HEK293 (cell line): ENCODE measurements at regions not wholly inside any gene's neighbourhood (a gene's known extent, or its start where the extent isn't known, plus 50 kb on each side); places are given as distances from the start of the nearest gene placed in this dataset.

Experiments
- CTCF ChIA-PET: fragments of 350-600 bp; formaldehyde crosslinking; extraction: SDS; loops from one replicate; lab custom pipeline; 2021; ENCODE audit warnings: antibody characterized with exemption; lab: Yijun Ruan, JAX
- POLR2A ChIA-PET: fragments of 300-600 bp; formaldehyde crosslinking; extraction: SDS; loops from one replicate; lab custom pipeline; 2020; ENCODE audit warnings: antibody characterized with exemption, inconsistent platforms; lab: Yijun Ruan, JAX
- H3K27ac ChIP-seq: fragments of 200-500 bp; sonication (Bioruptor generic); 2 replicates; pipeline ENCODE4 v1.5.1; 2014; ENCODE audit warnings: low read depth, low read length, control low read depth, inconsistent platforms; ENCODE audit errors: extremely low read depth
- H3K36me3 ChIP-seq, 2 experiments: fragments of 200-500 bp in 1 of 2; sonication (Bioruptor generic) in 1 of 2; 1 replicate in 1 of 2; 2 replicates in 1 of 2; pipeline ENCODE4 v1.5.1; 2014 to 2017; ENCODE audit warnings: inconsistent platforms in 2 of 2, low read length in 2 of 2; ENCODE audit not compliant: control insufficient read depth in 2 of 2, insufficient read depth in 1 of 2
- H3K4me1 ChIP-seq: fragments of 200-500 bp; sonication (Bioruptor generic); 2 replicates; pipeline ENCODE4 v1.5.1; 2014; ENCODE audit warnings: mild to moderate bottlenecking, low read length, inconsistent platforms; ENCODE audit not compliant: control insufficient read depth, insufficient read depth
- H3K4me3 ChIP-seq: 2 replicates; pipeline ENCODE4 v1.5.1; 2011; ENCODE audit warnings: low read depth, mild to moderate bottlenecking, control low read depth, low read length, moderate library complexity
- H3K9me3 ChIP-seq: fragments of 200-500 bp; sonication (Bioruptor generic); 2 replicates; pipeline ENCODE4 v1.5.1; 2014; ENCODE audit warnings: low read depth, low read length, inconsistent platforms; ENCODE audit not compliant: control insufficient read depth, insufficient read depth
- KLF10 ChIP-seq: fragments of 450-650 bp; IDR thresholded peaks from 2 replicates; pipeline ENCODE4 v1.5.1; 2018; ENCODE audit warnings: missing biosample characterization, mild to moderate bottlenecking, missing genetic modification characterization
- MEIS1 ChIP-seq: sonication (generic); formaldehyde crosslinking; IDR thresholded peaks from 2 replicates; pipeline ENCODE4 v1.8.1; 2022; ENCODE audit warnings: missing genetic modification reagents, mild to moderate bottlenecking, borderline replicate concordance
- PBX3 ChIP-seq: sonication (generic); formaldehyde crosslinking; IDR thresholded peaks from 2 replicates; pipeline ENCODE4 v1.8.1; 2022; ENCODE audit warnings: mild to moderate bottlenecking, moderate library complexity, missing genetic modification reagents
- REPIN1 ChIP-seq: fragments of 450-650 bp; formaldehyde crosslinking; IDR thresholded peaks from 2 replicates; pipeline ENCODE4 v1.5.1; 2017; ENCODE audit warnings: missing biosample characterization, missing genetic modification characterization, low read depth
- SP3 ChIP-seq: fragments of 450-650 bp; formaldehyde crosslinking; IDR thresholded peaks from 2 replicates; pipeline ENCODE4 v1.5.1; 2016; ENCODE audit warnings: missing biosample characterization, missing genetic modification characterization
- ZBTB20 ChIP-seq: fragments of 450-650 bp; formaldehyde crosslinking; IDR thresholded peaks from 2 replicates; pipeline ENCODE4 v1.5.1; 2016; ENCODE audit warnings: missing biosample characterization, missing genetic modification characterization
- ZNF146 ChIP-seq: fragments of 450-650 bp; formaldehyde crosslinking; IDR thresholded peaks from 2 replicates; pipeline ENCODE4 v1.5.1; 2016; ENCODE audit warnings: missing biosample characterization, missing genetic modification characterization
- ZNF148 ChIP-seq: fragments of 450-650 bp; formaldehyde crosslinking; IDR thresholded peaks from 2 replicates; pipeline ENCODE4 v1.5.0; 2017; ENCODE audit warnings: missing biosample characterization, missing genetic modification characterization, borderline replicate concordance
- ZNF169 ChIP-seq: fragments of 450-650 bp; formaldehyde crosslinking; IDR thresholded peaks from 2 replicates; pipeline ENCODE4 v1.5.1; 2016; ENCODE audit warnings: missing biosample characterization, missing genetic modification characterization
- ZNF391 ChIP-seq: fragments of 450-650 bp; formaldehyde crosslinking; IDR thresholded peaks from 2 replicates; pipeline ENCODE4 v1.5.1; 2016; ENCODE audit warnings: low read depth, missing biosample characterization, missing genetic modification characterization, borderline replicate concordance
- ZNF416 ChIP-seq: fragments of 450-650 bp; formaldehyde crosslinking; IDR thresholded peaks from 2 replicates; pipeline ENCODE4 v1.5.1; 2016; ENCODE audit warnings: missing biosample characterization, missing genetic modification characterization
- ZNF423 ChIP-seq: fragments of 450-650 bp; formaldehyde crosslinking; IDR thresholded peaks from 2 replicates; pipeline ENCODE4 v1.5.1; 2016; ENCODE audit warnings: missing biosample characterization, missing genetic modification characterization
- ZNF529 ChIP-seq: fragments of 450-650 bp; formaldehyde crosslinking; IDR thresholded peaks from 2 replicates; pipeline ENCODE4 v1.5.1; 2017; ENCODE audit warnings: missing genetic modification characterization, missing biosample characterization; ENCODE audit not compliant: insufficient replicate concordance
- ZNF560 ChIP-seq: fragments of 450-650 bp; formaldehyde crosslinking; IDR thresholded peaks from 2 replicates; pipeline ENCODE4 v1.5.1; 2017; ENCODE audit warnings: missing biosample characterization, missing genetic modification characterization, borderline replicate concordance
- ZNF600 ChIP-seq: fragments of 450-650 bp; formaldehyde crosslinking; IDR thresholded peaks from 2 replicates; pipeline ENCODE4 v1.5.1; 2016; ENCODE audit warnings: missing biosample characterization, missing genetic modification characterization
- ZNF660 ChIP-seq: fragments of 450-650 bp; IDR thresholded peaks from 2 replicates; pipeline ENCODE4 v1.5.1; 2018; ENCODE audit warnings: missing biosample characterization, mild to moderate bottlenecking, missing genetic modification characterization
- ZNF76 ChIP-seq: fragments of 450-650 bp; formaldehyde crosslinking; IDR thresholded peaks from 2 replicates; pipeline ENCODE4; 2016; ENCODE audit warnings: low read depth, missing biosample characterization, missing genetic modification characterization, borderline replicate concordance
- ZSCAN4 ChIP-seq: fragments of 450-650 bp; formaldehyde crosslinking; IDR thresholded peaks from 2 replicates; pipeline ENCODE4 v1.5.1; 2017; ENCODE audit warnings: missing biosample characterization, missing genetic modification characterization
- TF ChIP-seq, protein P1 (sequence below): fragments of 450-650 bp; formaldehyde crosslinking; optimal IDR thresholded peaks from 2 replicates; pipeline ENCODE3; 2016; ENCODE audit warnings: missing biosample characterization, mild to moderate bottlenecking, missing genetic modification characterization
- TF ChIP-seq, protein P2 (sequence below): fragments of 450-650 bp; formaldehyde crosslinking; IDR thresholded peaks from 2 replicates; pipeline ENCODE4 v1.5.1; 2016; ENCODE audit warnings: missing biosample characterization, missing genetic modification characterization, low read depth
- TF ChIP-seq, protein P3 (sequence below): fragments of 450-650 bp; formaldehyde crosslinking; IDR thresholded peaks from 2 replicates; pipeline ENCODE4 v1.5.1; 2016; ENCODE audit warnings: missing biosample characterization, missing genetic modification characterization, borderline replicate concordance

- ChIA-PET CTCF (no interaction called here), POLR2A (no interaction called here)
- Histone ChIP-seq H3K27ac (no peak overlapping the region), H3K4me1 (no peaks in the 10 kb centered on the region), H3K4me3 (no peak overlapping the region), H3K9me3 (no peaks in the 10 kb centered on the region), H3K36me3 (no peaks in the 10 kb centered on the region)
- TF ChIP-seq ZNF391 (tag by site-specific recombination) = no peak
- TF ChIP-seq REPIN1 = no peak
- TF ChIP-seq ZNF169 (tag by site-specific recombination) = no peak
- TF ChIP-seq ZSCAN4 (tag by site-specific recombination) = no peak
- no peak for TF ChIP-seq KLF10 (tag by site-specific recombination)
- no peak for TF ChIP-seq PBX3 (CRISPR knock-in tag)
- TF ChIP-seq MEIS1 (CRISPR knock-in tag) = no peak
- TF ChIP-seq, protein P1, sequence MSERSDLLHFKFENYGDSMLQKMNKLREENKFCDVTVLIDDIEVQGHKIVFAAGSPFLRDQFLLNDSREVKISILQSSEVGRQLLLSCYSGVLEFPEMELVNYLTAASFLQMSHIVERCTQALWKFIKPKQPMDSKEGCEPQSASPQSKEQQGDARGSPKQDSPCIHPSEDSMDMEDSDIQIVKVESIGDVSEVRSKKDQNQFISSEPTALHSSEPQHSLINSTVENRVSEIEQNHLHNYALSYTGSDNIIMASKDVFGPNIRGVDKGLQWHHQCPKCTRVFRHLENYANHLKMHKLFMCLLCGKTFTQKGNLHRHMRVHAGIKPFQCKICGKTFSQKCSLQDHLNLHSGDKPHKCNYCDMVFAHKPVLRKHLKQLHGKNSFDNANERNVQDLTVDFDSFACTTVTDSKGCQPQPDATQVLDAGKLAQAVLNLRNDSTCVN (tag by site-specific recombination) = no peak
- TF ChIP-seq, protein P2, sequence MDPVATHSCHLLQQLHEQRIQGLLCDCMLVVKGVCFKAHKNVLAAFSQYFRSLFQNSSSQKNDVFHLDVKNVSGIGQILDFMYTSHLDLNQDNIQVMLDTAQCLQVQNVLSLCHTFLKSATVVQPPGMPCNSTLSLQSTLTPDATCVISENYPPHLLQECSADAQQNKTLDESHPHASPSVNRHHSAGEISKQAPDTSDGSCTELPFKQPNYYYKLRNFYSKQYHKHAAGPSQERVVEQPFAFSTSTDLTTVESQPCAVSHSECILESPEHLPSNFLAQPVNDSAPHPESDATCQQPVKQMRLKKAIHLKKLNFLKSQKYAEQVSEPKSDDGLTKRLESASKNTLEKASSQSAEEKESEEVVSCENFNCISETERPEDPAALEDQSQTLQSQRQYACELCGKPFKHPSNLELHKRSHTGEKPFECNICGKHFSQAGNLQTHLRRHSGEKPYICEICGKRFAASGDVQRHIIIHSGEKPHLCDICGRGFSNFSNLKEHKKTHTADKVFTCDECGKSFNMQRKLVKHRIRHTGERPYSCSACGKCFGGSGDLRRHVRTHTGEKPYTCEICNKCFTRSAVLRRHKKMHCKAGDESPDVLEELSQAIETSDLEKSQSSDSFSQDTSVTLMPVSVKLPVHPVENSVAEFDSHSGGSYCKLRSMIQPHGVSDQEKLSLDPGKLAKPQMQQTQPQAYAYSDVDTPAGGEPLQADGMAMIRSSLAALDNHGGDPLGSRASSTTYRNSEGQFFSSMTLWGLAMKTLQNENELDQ (tag by site-specific recombination) = no peak
- no peak for TF ChIP-seq ZNF416 (tag by site-specific recombination)
- TF ChIP-seq ZNF560 = no peak
- no peak for TF ChIP-seq ZNF600 (tag by site-specific recombination)
- TF ChIP-seq ZNF423 (tag by site-specific recombination) = no peak
- no peak for TF ChIP-seq ZNF529 (tag by site-specific recombination)
- TF ChIP-seq ZNF76 = no peak
Observed at GRCh38 chr1:14367451-14367850, 231.0 kb upstream of the KAZN start.

GRCh38 chr1:14369526-14370213 is 228.8 kb upstream of the KAZN start:
- POLR2A ChIA-PET = no interaction called here
- H3K4me1 ChIP-seq = no peaks in the 10 kb centered on the region
- no peak overlapping the region for H3K27ac ChIP-seq
- H3K36me3 ChIP-seq = no peaks in the 10 kb centered on the region
- TF ChIP-seq, protein P3, sequence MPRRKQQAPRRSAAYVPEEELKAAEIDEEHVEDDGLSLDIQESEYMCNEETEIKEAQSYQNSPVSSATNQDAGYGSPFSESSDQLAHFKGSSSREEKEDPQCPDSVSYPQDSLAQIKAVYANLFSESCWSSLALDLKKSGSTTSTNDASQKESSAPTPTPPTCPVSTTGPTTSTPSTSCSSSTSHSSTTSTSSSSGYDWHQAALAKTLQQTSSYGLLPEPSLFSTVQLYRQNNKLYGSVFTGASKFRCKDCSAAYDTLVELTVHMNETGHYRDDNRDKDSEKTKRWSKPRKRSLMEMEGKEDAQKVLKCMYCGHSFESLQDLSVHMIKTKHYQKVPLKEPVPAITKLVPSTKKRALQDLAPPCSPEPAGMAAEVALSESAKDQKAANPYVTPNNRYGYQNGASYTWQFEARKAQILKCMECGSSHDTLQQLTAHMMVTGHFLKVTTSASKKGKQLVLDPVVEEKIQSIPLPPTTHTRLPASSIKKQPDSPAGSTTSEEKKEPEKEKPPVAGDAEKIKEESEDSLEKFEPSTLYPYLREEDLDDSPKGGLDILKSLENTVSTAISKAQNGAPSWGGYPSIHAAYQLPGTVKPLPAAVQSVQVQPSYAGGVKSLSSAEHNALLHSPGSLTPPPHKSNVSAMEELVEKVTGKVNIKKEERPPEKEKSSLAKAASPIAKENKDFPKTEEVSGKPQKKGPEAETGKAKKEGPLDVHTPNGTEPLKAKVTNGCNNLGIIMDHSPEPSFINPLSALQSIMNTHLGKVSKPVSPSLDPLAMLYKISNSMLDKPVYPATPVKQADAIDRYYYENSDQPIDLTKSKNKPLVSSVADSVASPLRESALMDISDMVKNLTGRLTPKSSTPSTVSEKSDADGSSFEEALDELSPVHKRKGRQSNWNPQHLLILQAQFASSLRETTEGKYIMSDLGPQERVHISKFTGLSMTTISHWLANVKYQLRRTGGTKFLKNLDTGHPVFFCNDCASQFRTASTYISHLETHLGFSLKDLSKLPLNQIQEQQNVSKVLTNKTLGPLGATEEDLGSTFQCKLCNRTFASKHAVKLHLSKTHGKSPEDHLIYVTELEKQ = no peak
- TF ChIP-seq ZNF660 (tag by site-specific recombination) (no peak), ZNF146 (no peak), ZBTB20 (no peak), ZNF148 (tag by site-specific recombination) (no peak), SP3 (no peak)
- CTCF ChIA-PET = no interaction called here
- H3K9me3 ChIP-seq = no peaks in the 10 kb centered on the region
- H3K4me3 ChIP-seq = no peak overlapping the region
